Endodermal cell (in vitro differentiated cells): ENCODE measurements at regions not wholly inside any gene's neighbourhood (a gene's known extent, or its start where the extent isn't known, plus 50 kb on each side); places are given as distances from the start of the nearest gene placed in this dataset.

Experiments used
- DNase-seq: peaks from one replicate; pipeline ENCODE4 v3.0.0-alpha.2; 2017
- H3K27ac ChIP-seq: 2 replicates; pipeline ENCODE4 v1.5.1; 2013; ENCODE audit warnings: mild to moderate bottlenecking, low read depth, low read length, moderate library complexity
- H3K27me3 ChIP-seq: 2 replicates; pipeline ENCODE4 v1.6.1; 2013; ENCODE audit warnings: mild to moderate bottlenecking, low read length, moderate library complexity; ENCODE audit not compliant: insufficient read depth, control insufficient read depth, poor library complexity, severe bottlenecking
- H3K36me3 ChIP-seq: 2 replicates; pipeline ENCODE4 v1.7.0; 2013; ENCODE audit warnings: mild to moderate bottlenecking, low read length, moderate library complexity; ENCODE audit not compliant: control insufficient read depth, insufficient read depth
- H3K4me1 ChIP-seq: one replicate; pipeline ENCODE4 v1.7.0; 2013; ENCODE audit warnings: low read length; ENCODE audit not compliant: control insufficient read depth, insufficient read depth
- H3K4me3 ChIP-seq: 2 replicates; pipeline ENCODE4 v1.5.1; 2013; ENCODE audit warnings: mild to moderate bottlenecking, low read length, moderate library complexity
- H3K9ac ChIP-seq: 2 replicates; pipeline ENCODE4 v1.6.1; 2013; ENCODE audit warnings: mild to moderate bottlenecking, low read length, moderate library complexity; ENCODE audit not compliant: poor library complexity, severe bottlenecking; ENCODE audit errors: extremely low read depth
- H3K9me3 ChIP-seq: 2 replicates; pipeline ENCODE4 v1.6.1; 2013; ENCODE audit warnings: mild to moderate bottlenecking, low read length, moderate library complexity; ENCODE audit not compliant: control insufficient read depth
- H3K27ac Mint-ChIP-seq: 2 replicates; pipeline ENCODE4 v1.8.0; 2020; ENCODE audit warnings: mixed read lengths
- H3K27me3 Mint-ChIP-seq: 2 replicates; pipeline ENCODE4 v1.8.0; 2021; ENCODE audit warnings: mild to moderate bottlenecking, mixed read lengths; ENCODE audit not compliant: insufficient read depth
- H3K36me3 Mint-ChIP-seq: 2 replicates; pipeline ENCODE4 v1.8.0; 2020; ENCODE audit warnings: low read depth, mixed read lengths
- H3K4me1 Mint-ChIP-seq: 2 replicates; pipeline ENCODE4 v1.8.0; 2020; ENCODE audit warnings: mixed read lengths
- H3K4me3 Mint-ChIP-seq: 2 replicates; pipeline ENCODE4 v1.8.0; 2020; ENCODE audit warnings: mild to moderate bottlenecking, moderate library complexity, mixed read lengths
- H3K9me3 Mint-ChIP-seq: 2 replicates; pipeline ENCODE4 v1.8.0; 2020; ENCODE audit warnings: mild to moderate bottlenecking, mixed read lengths
- CTCF ChIP-seq: fragments of 200-600 bp; sonication (generic); conservative IDR thresholded peaks from 2 replicates; pipeline ENCODE4 v1.5.0; 2021; ENCODE audit warnings: antibody characterized with exemption, mild to moderate bottlenecking
- WGBS, 2 experiments: methylation state at CpG; one replicate each; pipeline versions ENCODE4 v1.1.5 to v1.1.7; 2013; ENCODE audit warnings: missing lambda C conversion rate in 2 of 2, mixed read lengths in 1 of 2; ENCODE audit not compliant: insufficient coverage in 1 of 2, insufficient read length in 1 of 2; 5-methylcytosine and 5-hydroxymethylcytosine counted together

- no peak for TF ChIP-seq CTCF
- WGBS, 2 experiments: 89 to 96% methylated on average over 7 to 15 of the region's 15 CpGs
- no peak for DNase-seq
- Mint-ChIP-seq H3K4me1 (peaks cover 32% of the 10 kb centered on the region), H3K36me3 (no peaks in the 10 kb centered on the region), H3K27ac (no peak overlapping the region), H3K4me3 (no peak overlapping the region), H3K27me3 (peaks cover 30% of the 10 kb centered on the region), H3K9me3 (no peaks in the 10 kb centered on the region)
- H3K4me1 ChIP-seq: peaks cover 9% of the 10 kb centered on the region
- H3K36me3 ChIP-seq: no peaks in the 10 kb centered on the region
- no peaks in the 10 kb centered on the region for H3K9me3 ChIP-seq
- H3K27ac ChIP-seq: no peak overlapping the region
- H3K27me3 ChIP-seq: peaks cover 6% of the 10 kb centered on the region
- no peak overlapping the region for H3K9ac ChIP-seq
- H3K4me3 ChIP-seq: no peak overlapping the region
These were observed 75.0 kb downstream of the MYCN start for GRCh38 chr2:16015210-16015902.

GRCh38 chr2:16014802-16015201 is 74.5 kb downstream of the MYCN start:
- Histone ChIP-seq H3K27ac (peak overlapping the region; percentile 96), H3K9ac (no peak overlapping the region), H3K27me3 (peaks cover 6% of the 10 kb centered on the region), H3K36me3 (no peaks in the 10 kb centered on the region), H3K4me3 (no peak overlapping the region), H3K9me3 (no peaks in the 10 kb centered on the region), H3K4me1 (peaks cover 9% of the 10 kb centered on the region)
- Mint-ChIP-seq H3K27ac (no peak overlapping the region), H3K27me3 (peaks cover 30% of the 10 kb centered on the region), H3K4me1 (peaks cover 29% of the 10 kb centered on the region), H3K4me3 (no peak overlapping the region), H3K36me3 (no peaks in the 10 kb centered on the region), H3K9me3 (no peaks in the 10 kb centered on the region)
- no peak for DNase-seq
- 89 to 91% methylated on average over 2 to 3 of the region's 3 CpGs for WGBS, 2 experiments
- TF ChIP-seq CTCF: no peak

GRCh38 chr2:16014041-16014787 is 73.9 kb downstream of the MYCN start:
- Histone ChIP-seq H3K36me3 (no peaks in the 10 kb centered on the region), H3K9ac (no peak overlapping the region), H3K4me1 (peaks cover 7% of the 10 kb centered on the region), H3K4me3 (no peak overlapping the region), H3K9me3 (no peaks in the 10 kb centered on the region), H3K27me3 (peaks cover 6% of the 10 kb centered on the region), H3K27ac (peak overlapping the region; percentile 96)
- peaks cover 30% of the 10 kb centered on the region for H3K27me3 Mint-ChIP-seq
- TF ChIP-seq CTCF: peak; percentile 41
- H3K9me3 Mint-ChIP-seq: no peaks in the 10 kb centered on the region
- no peaks in the 10 kb centered on the region for H3K36me3 Mint-ChIP-seq
- peaks cover 24% of the 10 kb centered on the region for H3K4me1 Mint-ChIP-seq
- no peak for DNase-seq
- WGBS, 2 experiments: 92 to 96% methylated on average over 18 to 32 of the region's 32 CpGs
- no peak overlapping the region for H3K27ac Mint-ChIP-seq
- peak overlapping the region; percentile 22 for H3K4me3 Mint-ChIP-seq
